ENCODE measurements at regions not wholly inside any gene's neighbourhood (a gene's known extent, or its start where the extent isn't known, plus 50 kb on each side); places are given as distances from the start of the nearest gene placed in this dataset.

GRCh38 chr11:115606498-115607220, 102.4 kb upstream of the CADM1 start:
- TF ChIP-seq, protein P1, sequence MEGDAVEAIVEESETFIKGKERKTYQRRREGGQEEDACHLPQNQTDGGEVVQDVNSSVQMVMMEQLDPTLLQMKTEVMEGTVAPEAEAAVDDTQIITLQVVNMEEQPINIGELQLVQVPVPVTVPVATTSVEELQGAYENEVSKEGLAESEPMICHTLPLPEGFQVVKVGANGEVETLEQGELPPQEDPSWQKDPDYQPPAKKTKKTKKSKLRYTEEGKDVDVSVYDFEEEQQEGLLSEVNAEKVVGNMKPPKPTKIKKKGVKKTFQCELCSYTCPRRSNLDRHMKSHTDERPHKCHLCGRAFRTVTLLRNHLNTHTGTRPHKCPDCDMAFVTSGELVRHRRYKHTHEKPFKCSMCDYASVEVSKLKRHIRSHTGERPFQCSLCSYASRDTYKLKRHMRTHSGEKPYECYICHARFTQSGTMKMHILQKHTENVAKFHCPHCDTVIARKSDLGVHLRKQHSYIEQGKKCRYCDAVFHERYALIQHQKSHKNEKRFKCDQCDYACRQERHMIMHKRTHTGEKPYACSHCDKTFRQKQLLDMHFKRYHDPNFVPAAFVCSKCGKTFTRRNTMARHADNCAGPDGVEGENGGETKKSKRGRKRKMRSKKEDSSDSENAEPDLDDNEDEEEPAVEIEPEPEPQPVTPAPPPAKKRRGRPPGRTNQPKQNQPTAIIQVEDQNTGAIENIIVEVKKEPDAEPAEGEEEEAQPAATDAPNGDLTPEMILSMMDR (IDR thresholded peaks at IDR 0.05; ENCODE audit: low read length) = no peak
- no peak for TF ChIP-seq EZH2 (IDR thresholded peaks at IDR 0.05; ENCODE audit: borderline replicate concordance, low read length)

All from OCI-LY1 (cell line).